ENCODE measurements at regions not wholly inside any gene's neighbourhood (a gene's known extent, or its start where the extent isn't known, plus 50 kb on each side); places are given as distances from the start of the nearest gene placed in this dataset.

DNA sequence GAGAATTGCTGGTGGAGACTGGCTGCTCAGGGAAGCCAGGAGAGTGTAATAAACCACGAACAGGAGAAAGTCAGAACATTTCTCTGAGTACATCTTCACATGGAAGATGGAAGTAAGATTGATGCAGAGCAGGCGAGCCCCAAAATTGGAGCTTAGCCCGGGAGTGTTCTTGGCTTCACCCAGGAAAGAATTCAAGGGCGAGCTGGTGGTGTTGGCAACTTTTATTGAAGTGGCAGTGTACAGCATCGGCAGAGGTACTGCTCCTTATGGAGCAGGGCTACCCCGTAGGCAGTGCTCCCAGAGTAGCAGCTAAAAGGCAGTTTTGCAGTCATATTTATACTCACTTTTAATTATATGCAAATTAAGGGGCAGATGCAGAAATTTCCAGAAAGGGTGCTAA, 281.4 kb upstream of the MEX3C start:
- no peaks in the 10 kb centered on the region for H3K79me2 ChIP-seq (ENCODE audit: insufficient read depth, low read depth, low read length)
- H3K27ac ChIP-seq (ENCODE audit: low read depth, low read length, poor library complexity, severe bottlenecking) = no peak overlapping the region
- H3K9me2 ChIP-seq (ENCODE audit: insufficient read depth, low read length) = no peaks in the 10 kb centered on the region
- intact Hi-C loops (cut with micrococcal nuclease; ENCODE audit: unreplicated experiment) = no loop called here
- no peaks in the 10 kb centered on the region for H3K9me3 ChIP-seq (ENCODE audit: low read length)
- H3K4me3 ChIP-seq (ENCODE audit: low read depth, low read length, poor library complexity, severe bottlenecking) = no peak overlapping the region
- ChIA-PET POLR2A (no interaction called here), CTCF (ENCODE audit: unreplicated experiment) (no interaction called here)
- DNase-seq (ENCODE audit: low spot score) = no peak
- no peak for TF ChIP-seq EZH2phosphoT487 (IDR thresholded peaks at IDR 0.05; ENCODE audit: borderline replicate concordance, low read depth, low read length)
- TF ChIP-seq, protein P1, sequence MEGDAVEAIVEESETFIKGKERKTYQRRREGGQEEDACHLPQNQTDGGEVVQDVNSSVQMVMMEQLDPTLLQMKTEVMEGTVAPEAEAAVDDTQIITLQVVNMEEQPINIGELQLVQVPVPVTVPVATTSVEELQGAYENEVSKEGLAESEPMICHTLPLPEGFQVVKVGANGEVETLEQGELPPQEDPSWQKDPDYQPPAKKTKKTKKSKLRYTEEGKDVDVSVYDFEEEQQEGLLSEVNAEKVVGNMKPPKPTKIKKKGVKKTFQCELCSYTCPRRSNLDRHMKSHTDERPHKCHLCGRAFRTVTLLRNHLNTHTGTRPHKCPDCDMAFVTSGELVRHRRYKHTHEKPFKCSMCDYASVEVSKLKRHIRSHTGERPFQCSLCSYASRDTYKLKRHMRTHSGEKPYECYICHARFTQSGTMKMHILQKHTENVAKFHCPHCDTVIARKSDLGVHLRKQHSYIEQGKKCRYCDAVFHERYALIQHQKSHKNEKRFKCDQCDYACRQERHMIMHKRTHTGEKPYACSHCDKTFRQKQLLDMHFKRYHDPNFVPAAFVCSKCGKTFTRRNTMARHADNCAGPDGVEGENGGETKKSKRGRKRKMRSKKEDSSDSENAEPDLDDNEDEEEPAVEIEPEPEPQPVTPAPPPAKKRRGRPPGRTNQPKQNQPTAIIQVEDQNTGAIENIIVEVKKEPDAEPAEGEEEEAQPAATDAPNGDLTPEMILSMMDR (conservative IDR thresholded peaks at IDR 0.05; ENCODE audit: low read length) = no peak
- no peaks in the 10 kb centered on the region for H3K4me1 ChIP-seq (ENCODE audit: insufficient read depth, low read length, poor library complexity, severe bottlenecking)
- no peak overlapping the region for H2AFZ ChIP-seq (ENCODE audit: low read length)
- H3K4me2 ChIP-seq (ENCODE audit: low read length) = no peak overlapping the region
- no TSS peak for BruUV-seq (replicated peaks)
- H3K36me3 ChIP-seq (ENCODE audit: insufficient read depth, low read length) = no peaks in the 10 kb centered on the region
- H4K20me1 ChIP-seq (ENCODE audit: insufficient read depth, low read length) = no peaks in the 10 kb centered on the region

DNA sequence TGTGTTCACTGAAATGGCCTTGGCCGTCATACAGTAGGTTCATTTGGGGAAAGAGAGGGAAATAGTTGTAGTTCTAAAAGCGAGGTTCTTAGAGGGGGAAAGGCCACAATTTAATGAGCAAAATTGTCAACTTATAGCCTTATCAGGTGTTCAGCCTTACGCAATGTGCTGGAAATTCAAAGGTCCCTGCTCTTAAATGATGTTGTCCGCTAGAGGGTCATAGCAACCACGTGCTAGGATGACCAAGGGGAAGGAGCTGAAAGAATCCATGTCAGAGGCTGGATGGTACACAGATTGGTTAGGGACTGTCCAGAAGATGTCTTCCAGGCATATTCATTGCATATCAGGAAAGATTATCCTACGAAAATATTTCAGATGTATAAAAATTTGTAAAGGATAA, 282.3 kb upstream of the MEX3C start:
- H3K79me2 ChIP-seq (ENCODE audit: insufficient read depth, low read depth, low read length) = no peaks in the 10 kb centered on the region
- no peak for TF ChIP-seq EZH2phosphoT487 (IDR thresholded peaks at IDR 0.05; ENCODE audit: borderline replicate concordance, low read depth, low read length)
- TF ChIP-seq, protein P1 (conservative IDR thresholded peaks at IDR 0.05; ENCODE audit: low read length) = no peak
- intact Hi-C loops (cut with micrococcal nuclease; ENCODE audit: unreplicated experiment) = no loop called here
- H3K4me1 ChIP-seq (ENCODE audit: insufficient read depth, low read length, poor library complexity, severe bottlenecking) = no peaks in the 10 kb centered on the region
- no peaks in the 10 kb centered on the region for H4K20me1 ChIP-seq (ENCODE audit: insufficient read depth, low read length)
- H3K9me2 ChIP-seq (ENCODE audit: insufficient read depth, low read length) = no peaks in the 10 kb centered on the region
- H3K4me3 ChIP-seq (ENCODE audit: low read depth, low read length, poor library complexity, severe bottlenecking) = no peak overlapping the region
- H2AFZ ChIP-seq (ENCODE audit: low read length) = no peak overlapping the region
- DNase-seq (ENCODE audit: low spot score) = no peak
- POLR2A ChIA-PET = no interaction called here
- no peaks in the 10 kb centered on the region for H3K9me3 ChIP-seq (ENCODE audit: low read length)
- H3K27ac ChIP-seq (ENCODE audit: low read depth, low read length, poor library complexity, severe bottlenecking) = no peak overlapping the region
- no TSS peak for BruUV-seq (replicated peaks)
- H3K4me2 ChIP-seq (ENCODE audit: low read length) = no peak overlapping the region
- CTCF ChIA-PET (ENCODE audit: unreplicated experiment) = no interaction called here
- H3K36me3 ChIP-seq (ENCODE audit: insufficient read depth, low read length) = no peaks in the 10 kb centered on the region

DNA sequence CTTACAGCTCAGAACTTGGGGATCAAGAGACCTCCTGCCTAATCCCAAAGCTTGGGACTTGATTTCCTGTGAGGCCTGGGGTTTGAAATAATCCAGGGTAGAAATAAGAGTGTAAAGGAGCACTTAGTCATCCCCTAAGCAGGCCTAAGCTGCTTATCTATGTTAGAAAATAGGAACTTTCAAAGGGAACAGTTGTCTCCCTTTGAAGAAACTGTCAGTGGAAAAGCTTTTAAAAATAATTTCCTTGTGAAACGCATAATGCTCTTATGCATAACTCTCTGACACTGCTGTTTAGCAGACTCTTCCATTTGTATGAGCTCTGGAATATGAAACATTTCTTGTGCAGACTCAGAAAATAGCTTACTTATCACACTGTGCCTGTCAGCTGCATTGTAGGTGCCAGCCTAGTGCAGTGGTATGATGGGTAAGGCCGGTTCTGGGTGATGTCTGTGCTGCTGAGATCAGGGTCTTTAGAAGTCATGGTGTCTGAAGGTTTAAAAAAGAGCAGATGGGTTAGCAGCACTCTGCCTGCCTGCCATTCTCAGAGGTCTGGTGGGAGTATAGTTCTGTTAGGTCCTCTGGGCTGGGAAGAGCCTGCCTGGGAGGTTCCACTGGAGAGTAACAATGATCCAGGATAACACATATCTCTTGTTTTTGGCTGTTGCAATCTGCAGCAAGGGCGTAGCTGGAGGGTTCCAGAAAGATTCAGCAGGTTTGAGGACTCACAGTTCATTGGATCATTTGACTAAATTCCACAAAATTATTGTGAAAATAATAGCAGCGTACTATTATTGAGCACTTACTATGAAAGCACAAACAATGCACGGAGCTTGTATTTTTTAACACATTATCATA, 283.2 kb upstream of the MEX3C start:
- H4K20me1 ChIP-seq (ENCODE audit: insufficient read depth, low read length) = no peaks in the 10 kb centered on the region
- BruUV-seq (replicated peaks) = no TSS peak
- intact Hi-C loops (cut with micrococcal nuclease; ENCODE audit: unreplicated experiment) = no loop called here
- no peaks in the 10 kb centered on the region for H3K9me3 ChIP-seq (ENCODE audit: low read length)
- no peak for DNase-seq (ENCODE audit: low spot score)
- ChIA-PET POLR2A (interaction anchor here (0.6 kb wide), 1 partner anchor 204 kb away, joined by 3 read pairs; no protein-coding TSS in a partner anchor), CTCF (ENCODE audit: unreplicated experiment) (no interaction called here)
- H3K79me2 ChIP-seq (ENCODE audit: insufficient read depth, low read depth, low read length) = no peaks in the 10 kb centered on the region
- H3K4me2 ChIP-seq (ENCODE audit: low read length) = no peak overlapping the region
- TF ChIP-seq, protein P1 (conservative IDR thresholded peaks at IDR 0.05; ENCODE audit: low read length) = no peak
- no peak for TF ChIP-seq EZH2phosphoT487 (IDR thresholded peaks at IDR 0.05; ENCODE audit: borderline replicate concordance, low read depth, low read length)
- no peak overlapping the region for H3K4me3 ChIP-seq (ENCODE audit: low read depth, low read length, poor library complexity, severe bottlenecking)
- H3K36me3 ChIP-seq (ENCODE audit: insufficient read depth, low read length) = no peaks in the 10 kb centered on the region
- H2AFZ ChIP-seq (ENCODE audit: low read length) = no peak overlapping the region
- H3K4me1 ChIP-seq (ENCODE audit: insufficient read depth, low read length, poor library complexity, severe bottlenecking) = no peaks in the 10 kb centered on the region
- no peaks in the 10 kb centered on the region for H3K9me2 ChIP-seq (ENCODE audit: insufficient read depth, low read length)
- no peak overlapping the region for H3K27ac ChIP-seq (ENCODE audit: low read depth, low read length, poor library complexity, severe bottlenecking)

All from OCI-LY7 (cell line).